Panc1 (cell line): ENCODE measurements at regions not wholly inside any gene's neighbourhood (a gene's known extent, or its start where the extent isn't known, plus 50 kb on each side); places are given as distances from the start of the nearest gene placed in this dataset.

Experiments
- ATAC-seq: fragments of 200-7000 bp; cut with Tn5 transposase; 2 replicates; pipeline ENCODE4 v1.9.1; 2020; ENCODE audit warnings: mild to moderate bottlenecking, moderate library complexity
- BruUV-seq: library from RNA; stranded (reverse); fragments of 400-500 nt; replicated peaks from 2 replicates; lab custom pipeline; 2021; lab: Mats Ljungman, UMichigan
- CTCF ChIA-PET: fragments of 300-600 bp; sonication (Branson Sonifier 250); formaldehyde crosslinking; loops from one replicate; lab custom pipeline; 2022; ENCODE audit warnings: antibody characterized with exemption; lab: Charles Lee
- POLR2A ChIA-PET: fragments of 300-600 bp; sonication (Branson Sonifier 250); formaldehyde crosslinking; loops from one replicate; lab custom pipeline; 2022; ENCODE audit warnings: antibody characterized with exemption; lab: Charles Lee
- DNase-seq: peaks from one replicate; pipeline ENCODE4 v3.0.0-alpha.2; 2010; ENCODE audit warnings: low read depth, low spot score
- H3K27ac ChIP-seq: 2 replicates; pipeline ENCODE4 v1.5.1; 2011; ENCODE audit warnings: mild to moderate bottlenecking, low read length, inconsistent platforms
- H3K27me3 ChIP-seq: fragments of 200-500 bp; sonication (Bioruptor generic); 2 replicates; pipeline ENCODE4 v1.6.0; 2014; ENCODE audit warnings: low read length, inconsistent platforms; ENCODE audit not compliant: control insufficient read depth, insufficient read depth
- H3K36me3 ChIP-seq: fragments of 200-500 bp; sonication (Bioruptor generic); 2 replicates; pipeline ENCODE4 v1.5.1; 2014; ENCODE audit warnings: inconsistent platforms, mild to moderate bottlenecking, low read length, moderate library complexity; ENCODE audit not compliant: control insufficient read depth, insufficient read depth
- H3K4me1 ChIP-seq: 2 replicates; pipeline ENCODE4 v1.5.1; 2011; ENCODE audit warnings: inconsistent platforms, mild to moderate bottlenecking, low read length, moderate library complexity; ENCODE audit not compliant: control insufficient read depth, insufficient read depth
- H3K4me3 ChIP-seq, 2 experiments: 2 replicates each; pipeline ENCODE4 v1.5.1; 2011 to 2012; ENCODE audit warnings: low read depth in 2 of 2, low read length in 2 of 2, mild to moderate bottlenecking in 2 of 2, inconsistent platforms in 1 of 2, moderate library complexity in 1 of 2
- H3K9me3 ChIP-seq: fragments of 200-500 bp; sonication (Bioruptor generic); 2 replicates; pipeline ENCODE4 v1.5.1; 2014; ENCODE audit warnings: low read depth, mild to moderate bottlenecking, inconsistent platforms, low read length, moderate library complexity; ENCODE audit not compliant: control insufficient read depth, insufficient read depth
- CTCF ChIP-seq: fragments of 450-650 bp; IDR thresholded peaks from 2 replicates; pipeline ENCODE4 v1.5.1; 2017; ENCODE audit warnings: mild to moderate bottlenecking
- POLR2AphosphoS5 ChIP-seq: IDR thresholded peaks from 2 replicates; pipeline ENCODE4 v1.6.1; 2012; ENCODE audit warnings: mild to moderate bottlenecking, low read depth, low read length, moderate library complexity
- REST ChIP-seq, 2 experiments: IDR thresholded peaks; 2 replicates each; pipeline ENCODE4 v1.6.1; 2011 to 2012; ENCODE audit warnings: low read depth in 2 of 2, control low read depth in 1 of 2, low read length in 1 of 2, mild to moderate bottlenecking in 1 of 2, moderate library complexity in 1 of 2; ENCODE audit not compliant: insufficient read depth in 1 of 2
- SIN3A ChIP-seq: IDR thresholded peaks from 2 replicates; pipeline ENCODE4 v1.6.1; 2012; ENCODE audit warnings: low read depth, mild to moderate bottlenecking, low read length, moderate library complexity, borderline replicate concordance; ENCODE audit not compliant: insufficient read depth
- TCF7L2 ChIP-seq: IDR thresholded peaks from 2 replicates; pipeline ENCODE4 v1.6.1; 2011; ENCODE audit warnings: mild to moderate bottlenecking, low read depth, low read length, inconsistent platforms
- in situ Hi-C: cut with HindIII; loops from 2 replicates; pipeline ENCODE4 v1.10.0; 2016; ENCODE audit warnings: low sequenced_read_pairs, low pct_unique_long_range_greater_than_20kb
- intact Hi-C: fragments of 100-400 bp; cut with micrococcal nuclease; formaldehyde crosslinking; loops from one replicate; pipeline ENCODE4 v1.10.0; 2022; ENCODE audit not compliant: unreplicated experiment

- BruUV-seq = no TSS peak
- no peak for ATAC-seq
- in situ Hi-C loops = no loop called here
- DNase-seq = no peak
- intact Hi-C loops = no loop called here
- Histone ChIP-seq H3K4me1 (no peaks in the 10 kb centered on the region), H3K27ac (no peak overlapping the region), H3K9me3 (peaks cover 8% of the 10 kb centered on the region; the same call in 1 of the 2 replicates), H3K36me3 (no peaks in the 10 kb centered on the region), H3K27me3 (no peaks in the 10 kb centered on the region), H3K4me3 (no peak overlapping the region)
- ChIA-PET POLR2A (no interaction called here), CTCF (no interaction called here)
- no peak for TF ChIP-seq SIN3A
- TF ChIP-seq REST (IDR thresholded peaks at IDR 0.05; ENCODE audit: insufficient read depth in 1 of 2, low read depth in 2 of 2, low read length in 1 of 2) = no peak
- TF ChIP-seq POLR2AphosphoS5 = no peak
- no peak for TF ChIP-seq CTCF
- TF ChIP-seq TCF7L2 = no peak
Measured at GRCh38 chr13:61874970-61875579, 459.4 kb upstream of the PCDH20 start.

GRCh38 chr13:61873717-61874116 is 458.1 kb upstream of the PCDH20 start:
- no peak overlapping the region for H3K27ac ChIP-seq
- H3K9me3 ChIP-seq = peaks cover 8% of the 10 kb centered on the region; the same call in 1 of the 2 replicates
- H3K27me3 ChIP-seq = no peaks in the 10 kb centered on the region
- intact Hi-C loops = no loop called here
- BruUV-seq = no TSS peak
- no peaks in the 10 kb centered on the region for H3K36me3 ChIP-seq
- H3K4me3 ChIP-seq = no peak overlapping the region
- ChIA-PET POLR2A (no interaction called here), CTCF (no interaction called here)
- in situ Hi-C loops = no loop called here
- no peaks in the 10 kb centered on the region for H3K4me1 ChIP-seq
- no peak for DNase-seq
- no peak for ATAC-seq
- TF ChIP-seq SIN3A (no peak), TCF7L2 (no peak), REST (IDR thresholded peaks at IDR 0.05; ENCODE audit: insufficient read depth in 1 of 2, low read depth in 2 of 2, low read length in 1 of 2) (no peak), POLR2AphosphoS5 (no peak), CTCF (no peak)
